ENCODE measurements at regions not wholly inside any gene's neighbourhood (a gene's known extent, or its start where the extent isn't known, plus 50 kb on each side); places are given as distances from the start of the nearest gene placed in this dataset.

- Histone ChIP-seq H3F3A (replicated peaks; ENCODE audit: low read depth) (no peaks in the 10 kb centered on the region), H3K9me2 (ENCODE audit: insufficient read depth) (no peaks in the 10 kb centered on the region), H3K27ac (ENCODE audit: low read depth) (no peak overlapping the region), H4K20me1 (replicated peaks; ENCODE audit: insufficient read depth) (no peaks in the 10 kb centered on the region), H3K4me3 (no peak overlapping the region), H3K79me2 (replicated peaks; ENCODE audit: insufficient read depth) (no peaks in the 10 kb centered on the region), H3K4me2 (no peak overlapping the region), H2AFZ (no peak overlapping the region), H3K36me3 (ENCODE audit: insufficient read depth) (no peaks in the 10 kb centered on the region), H3K4me1 (ENCODE audit: insufficient read depth) (no peaks in the 10 kb centered on the region), H3K27me3 (ENCODE audit: insufficient read depth) (no peaks in the 10 kb centered on the region)
- ATAC-seq (no peak), DNase-seq (ENCODE audit: low spot score) (no peak)
- TF ChIP-seq EZH2 (IDR thresholded peaks at IDR 0.05; ENCODE audit: low read depth, unreplicated experiment) = no peak
- no peak for TF ChIP-seq STAT1 (IDR thresholded peaks at IDR 0.05; ENCODE audit: unreplicated experiment)
- no peak for TF ChIP-seq ZNF114 (CRISPR knock-in tag; IDR thresholded peaks at IDR 0.05)
- TF ChIP-seq EZH2phosphoT487 (IDR thresholded peaks at IDR 0.05; ENCODE audit: unreplicated experiment) = no peak
- TF ChIP-seq REST (IDR thresholded peaks at IDR 0.05; ENCODE audit: unreplicated experiment) = no peak
- TF ChIP-seq, protein P1, sequence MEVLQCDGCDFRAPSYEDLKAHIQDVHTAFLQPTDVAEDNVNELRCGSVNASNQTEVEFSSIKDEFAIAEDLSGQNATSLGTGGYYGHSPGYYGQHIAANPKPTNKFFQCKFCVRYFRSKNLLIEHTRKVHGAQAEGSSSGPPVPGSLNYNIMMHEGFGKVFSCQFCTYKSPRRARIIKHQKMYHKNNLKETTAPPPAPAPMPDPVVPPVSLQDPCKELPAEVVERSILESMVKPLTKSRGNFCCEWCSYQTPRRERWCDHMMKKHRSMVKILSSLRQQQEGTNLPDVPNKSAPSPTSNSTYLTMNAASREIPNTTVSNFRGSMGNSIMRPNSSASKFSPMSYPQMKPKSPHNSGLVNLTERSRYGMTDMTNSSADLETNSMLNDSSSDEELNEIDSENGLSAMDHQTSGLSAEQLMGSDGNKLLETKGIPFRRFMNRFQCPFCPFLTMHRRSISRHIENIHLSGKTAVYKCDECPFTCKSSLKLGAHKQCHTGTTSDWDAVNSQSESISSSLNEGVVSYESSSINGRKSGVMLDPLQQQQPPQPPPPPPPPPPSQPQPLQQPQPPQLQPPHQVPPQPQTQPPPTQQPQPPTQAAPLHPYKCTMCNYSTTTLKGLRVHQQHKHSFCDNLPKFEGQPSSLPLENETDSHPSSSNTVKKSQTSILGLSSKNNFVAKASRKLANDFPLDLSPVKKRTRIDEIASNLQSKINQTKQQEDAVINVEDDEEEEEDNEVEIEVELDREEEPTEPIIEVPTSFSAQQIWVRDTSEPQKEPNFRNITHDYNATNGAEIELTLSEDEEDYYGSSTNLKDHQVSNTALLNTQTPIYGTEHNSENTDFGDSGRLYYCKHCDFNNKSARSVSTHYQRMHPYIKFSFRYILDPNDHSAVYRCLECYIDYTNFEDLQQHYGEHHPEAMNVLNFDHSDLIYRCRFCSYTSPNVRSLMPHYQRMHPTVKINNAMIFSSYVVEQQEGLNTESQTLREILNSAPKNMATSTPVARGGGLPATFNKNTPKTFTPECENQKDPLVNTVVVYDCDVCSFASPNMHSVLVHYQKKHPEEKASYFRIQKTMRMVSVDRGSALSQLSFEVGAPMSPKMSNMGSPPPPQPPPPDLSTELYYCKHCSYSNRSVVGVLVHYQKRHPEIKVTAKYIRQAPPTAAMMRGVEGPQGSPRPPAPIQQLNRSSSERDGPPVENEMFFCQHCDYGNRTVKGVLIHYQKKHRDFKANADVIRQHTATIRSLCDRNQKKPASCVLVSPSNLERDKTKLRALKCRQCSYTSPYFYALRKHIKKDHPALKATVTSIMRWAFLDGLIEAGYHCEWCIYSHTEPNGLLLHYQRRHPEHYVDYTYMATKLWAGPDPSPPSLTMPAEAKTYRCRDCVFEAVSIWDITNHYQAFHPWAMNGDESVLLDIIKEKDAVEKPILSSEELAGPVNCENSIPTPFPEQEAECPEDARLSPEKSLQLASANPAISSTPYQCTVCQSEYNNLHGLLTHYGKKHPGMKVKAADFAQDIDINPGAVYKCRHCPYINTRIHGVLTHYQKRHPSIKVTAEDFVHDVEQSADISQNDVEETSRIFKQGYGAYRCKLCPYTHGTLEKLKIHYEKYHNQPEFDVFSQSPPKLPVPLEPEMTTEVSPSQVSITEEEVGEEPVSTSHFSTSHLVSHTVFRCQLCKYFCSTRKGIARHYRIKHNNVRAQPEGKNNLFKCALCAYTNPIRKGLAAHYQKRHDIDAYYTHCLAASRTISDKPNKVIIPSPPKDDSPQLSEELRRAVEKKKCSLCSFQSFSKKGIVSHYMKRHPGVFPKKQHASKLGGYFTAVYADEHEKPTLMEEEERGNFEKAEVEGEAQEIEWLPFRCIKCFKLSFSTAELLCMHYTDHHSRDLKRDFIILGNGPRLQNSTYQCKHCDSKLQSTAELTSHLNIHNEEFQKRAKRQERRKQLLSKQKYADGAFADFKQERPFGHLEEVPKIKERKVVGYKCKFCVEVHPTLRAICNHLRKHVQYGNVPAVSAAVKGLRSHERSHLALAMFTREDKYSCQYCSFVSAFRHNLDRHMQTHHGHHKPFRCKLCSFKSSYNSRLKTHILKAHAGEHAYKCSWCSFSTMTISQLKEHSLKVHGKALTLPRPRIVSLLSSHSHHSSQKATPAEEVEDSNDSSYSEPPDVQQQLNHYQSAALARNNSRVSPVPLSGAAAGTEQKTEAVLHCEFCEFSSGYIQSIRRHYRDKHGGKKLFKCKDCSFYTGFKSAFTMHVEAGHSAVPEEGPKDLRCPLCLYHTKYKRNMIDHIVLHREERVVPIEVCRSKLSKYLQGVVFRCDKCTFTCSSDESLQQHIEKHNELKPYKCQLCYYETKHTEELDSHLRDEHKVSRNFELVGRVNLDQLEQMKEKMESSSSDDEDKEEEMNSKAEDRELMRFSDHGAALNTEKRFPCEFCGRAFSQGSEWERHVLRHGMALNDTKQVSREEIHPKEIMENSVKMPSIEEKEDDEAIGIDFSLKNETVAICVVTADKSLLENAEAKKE (CRISPR knock-in tag; IDR thresholded peaks at IDR 0.05) = no peak
- no peak for TF ChIP-seq CREB1 (CRISPR knock-in tag; IDR thresholded peaks at IDR 0.05; ENCODE audit: low read depth)
- TF ChIP-seq, protein P2, sequence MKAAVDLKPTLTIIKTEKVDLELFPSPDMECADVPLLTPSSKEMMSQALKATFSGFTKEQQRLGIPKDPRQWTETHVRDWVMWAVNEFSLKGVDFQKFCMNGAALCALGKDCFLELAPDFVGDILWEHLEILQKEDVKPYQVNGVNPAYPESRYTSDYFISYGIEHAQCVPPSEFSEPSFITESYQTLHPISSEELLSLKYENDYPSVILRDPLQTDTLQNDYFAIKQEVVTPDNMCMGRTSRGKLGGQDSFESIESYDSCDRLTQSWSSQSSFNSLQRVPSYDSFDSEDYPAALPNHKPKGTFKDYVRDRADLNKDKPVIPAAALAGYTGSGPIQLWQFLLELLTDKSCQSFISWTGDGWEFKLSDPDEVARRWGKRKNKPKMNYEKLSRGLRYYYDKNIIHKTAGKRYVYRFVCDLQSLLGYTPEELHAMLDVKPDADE (IDR thresholded peaks at IDR 0.05) = no peak
- no peak for TF ChIP-seq NANOG (IDR thresholded peaks at IDR 0.05; ENCODE audit: borderline replicate concordance)
- no peak for TF ChIP-seq POLR2AphosphoS5 (IDR thresholded peaks at IDR 0.05; ENCODE audit: low read depth)
- TF ChIP-seq JUNB (IDR thresholded peaks at IDR 0.05; ENCODE audit: unreplicated experiment) = no peak
- TF ChIP-seq ZNF331 (CRISPR knock-in tag; IDR thresholded peaks at IDR 0.05; ENCODE audit: low read depth) = no peak
- TF ChIP-seq CTCF (conservative IDR thresholded peaks at IDR 0.05; ENCODE audit: low read depth in 2 of 2) = no peak
- no peaks in the 10 kb centered on the region for H3K36me3 Mint-ChIP-seq (ENCODE audit: low read depth)
- H3K9me3 Mint-ChIP-seq = no peaks in the 10 kb centered on the region
- no peak overlapping the region for H3K27ac Mint-ChIP-seq
- H3K4me1 Mint-ChIP-seq = no peaks in the 10 kb centered on the region
- H3K27me3 Mint-ChIP-seq (ENCODE audit: insufficient read depth, low read depth, poor library complexity) = peaks cover 1% of the 10 kb centered on the region
- H3K4me3 Mint-ChIP-seq = no peak overlapping the region
Observed at GRCh38 chr13:64069892-64070291, 2654.2 kb upstream of the PCDH20 start.

Data from GM23338 (cell line).